Upper lobe of left lung (tissue), 4 donors: ENCODE measurements at regions not wholly inside any gene's neighbourhood (a gene's known extent, or its start where the extent isn't known, plus 50 kb on each side); places are given as distances from the start of the nearest gene placed in this dataset.

Experiments
- EP300 ChIP-seq, 4 donors: sonication (generic); formaldehyde crosslinking; IDR thresholded peaks; one replicate each; pipeline ENCODE4 v1.5.1; 2017; ENCODE audit warnings: antibody characterized with exemption in 4 of 4, control low read depth in 2 of 4
- POLR2A ChIP-seq, 4 donors: fragments of 450-650 bp; IDR thresholded peaks; one replicate each; pipeline ENCODE4 v1.5.1; 2016 to 2017; ENCODE audit warnings: antibody characterized with exemption in 4 of 4, mild to moderate bottlenecking in 2 of 4
- POLR2AphosphoS5 ChIP-seq, 2 donors: sonication (generic); formaldehyde crosslinking; IDR thresholded peaks; one replicate each; pipeline ENCODE4 v1.5.1; 2017; ENCODE audit warnings: antibody characterized with exemption in 2 of 2
- TF ChIP-seq, protein P1 (sequence below), 6 experiments: fragments of 450-650 bp in 4 of 6; fragments of 200-600 bp in 2 of 6; sonication (generic) in 2 of 6; IDR thresholded peaks; one replicate each; pipeline ENCODE4 v1.5.1; 2016 to 2019; ENCODE audit warnings: antibody characterized with exemption in 6 of 6

GRCh38 chr12:131408036-131408365 lies 302.9 kb upstream of the SFSWAP start:
- TF ChIP-seq, protein P1, sequence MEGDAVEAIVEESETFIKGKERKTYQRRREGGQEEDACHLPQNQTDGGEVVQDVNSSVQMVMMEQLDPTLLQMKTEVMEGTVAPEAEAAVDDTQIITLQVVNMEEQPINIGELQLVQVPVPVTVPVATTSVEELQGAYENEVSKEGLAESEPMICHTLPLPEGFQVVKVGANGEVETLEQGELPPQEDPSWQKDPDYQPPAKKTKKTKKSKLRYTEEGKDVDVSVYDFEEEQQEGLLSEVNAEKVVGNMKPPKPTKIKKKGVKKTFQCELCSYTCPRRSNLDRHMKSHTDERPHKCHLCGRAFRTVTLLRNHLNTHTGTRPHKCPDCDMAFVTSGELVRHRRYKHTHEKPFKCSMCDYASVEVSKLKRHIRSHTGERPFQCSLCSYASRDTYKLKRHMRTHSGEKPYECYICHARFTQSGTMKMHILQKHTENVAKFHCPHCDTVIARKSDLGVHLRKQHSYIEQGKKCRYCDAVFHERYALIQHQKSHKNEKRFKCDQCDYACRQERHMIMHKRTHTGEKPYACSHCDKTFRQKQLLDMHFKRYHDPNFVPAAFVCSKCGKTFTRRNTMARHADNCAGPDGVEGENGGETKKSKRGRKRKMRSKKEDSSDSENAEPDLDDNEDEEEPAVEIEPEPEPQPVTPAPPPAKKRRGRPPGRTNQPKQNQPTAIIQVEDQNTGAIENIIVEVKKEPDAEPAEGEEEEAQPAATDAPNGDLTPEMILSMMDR (IDR thresholded peaks at IDR 0.05) = no peak
- TF ChIP-seq POLR2AphosphoS5 (IDR thresholded peaks at IDR 0.05) (no peak), POLR2A (IDR thresholded peaks at IDR 0.05) (no peak), EP300 (IDR thresholded peaks at IDR 0.05) (no peak)
